ENCODE measurements at regions not wholly inside any gene's neighbourhood (a gene's known extent, or its start where the extent isn't known, plus 50 kb on each side); places are given as distances from the start of the nearest gene placed in this dataset.

DNA sequence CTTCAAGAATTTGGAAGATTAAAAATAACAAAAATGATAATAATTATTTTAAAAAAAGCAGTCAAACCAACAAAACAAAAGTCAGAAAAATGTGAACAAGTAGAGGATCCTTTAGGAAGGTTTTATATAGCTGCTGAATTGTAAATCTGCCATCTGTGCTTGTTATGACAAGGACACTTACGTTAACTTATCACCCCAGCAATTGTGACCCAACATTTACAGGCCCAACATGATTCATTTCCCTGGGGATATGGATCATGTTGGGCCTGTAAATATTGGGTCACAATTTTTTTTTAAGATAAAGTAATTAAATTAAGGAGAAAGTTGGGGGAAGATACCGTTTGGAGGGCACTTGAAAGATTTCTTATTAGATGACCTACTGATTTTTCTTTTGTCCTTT, 261.4 kb upstream of the HABP2 start:
- no peak for DNase-seq (ENCODE audit: low read depth in 2 of 2)

DNA sequence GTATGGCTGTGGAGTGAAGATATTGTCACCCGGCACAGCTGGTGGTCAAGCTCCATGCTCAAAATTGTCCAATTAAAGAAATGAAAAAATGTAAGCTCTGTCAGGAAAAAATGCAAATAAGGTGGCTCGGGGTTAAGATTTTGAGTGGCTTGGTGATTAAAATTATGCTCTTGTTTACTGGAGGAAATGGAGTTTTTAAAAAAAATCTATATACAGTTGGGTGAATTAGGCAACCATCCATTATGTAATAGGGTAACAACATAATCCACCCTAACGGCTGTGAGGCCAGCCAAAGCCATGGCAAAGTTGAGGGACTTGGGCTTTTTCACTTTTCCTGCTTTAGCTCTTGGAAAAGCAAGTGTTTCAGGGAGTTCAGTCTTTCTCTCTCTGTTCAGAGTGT, 260.8 kb upstream of the HABP2 start:
- DNase-seq (ENCODE audit: low read depth in 2 of 2): no peak

DNA sequence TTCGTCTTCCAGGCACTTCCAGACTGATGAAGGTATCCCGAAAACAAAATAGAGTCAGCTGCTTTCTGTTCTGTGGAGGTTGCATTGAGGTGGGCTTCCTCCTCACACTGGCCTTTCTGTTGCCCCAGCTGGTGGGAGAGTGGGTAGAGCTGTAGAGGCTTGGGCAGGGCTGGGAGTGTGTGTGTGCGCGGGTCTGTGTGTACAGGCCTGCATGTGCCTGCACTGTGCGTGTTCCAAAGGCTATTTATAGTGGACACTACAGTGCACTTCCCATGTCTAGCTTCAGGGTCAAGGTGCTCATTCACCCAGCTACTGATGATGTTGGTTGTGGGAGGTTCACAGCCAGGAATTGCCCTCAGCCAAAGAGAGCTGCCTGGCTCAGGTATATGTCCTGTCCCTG, 260.1 kb upstream of the HABP2 start:
- no peak for DNase-seq (ENCODE audit: low read depth in 2 of 2)

DNA sequence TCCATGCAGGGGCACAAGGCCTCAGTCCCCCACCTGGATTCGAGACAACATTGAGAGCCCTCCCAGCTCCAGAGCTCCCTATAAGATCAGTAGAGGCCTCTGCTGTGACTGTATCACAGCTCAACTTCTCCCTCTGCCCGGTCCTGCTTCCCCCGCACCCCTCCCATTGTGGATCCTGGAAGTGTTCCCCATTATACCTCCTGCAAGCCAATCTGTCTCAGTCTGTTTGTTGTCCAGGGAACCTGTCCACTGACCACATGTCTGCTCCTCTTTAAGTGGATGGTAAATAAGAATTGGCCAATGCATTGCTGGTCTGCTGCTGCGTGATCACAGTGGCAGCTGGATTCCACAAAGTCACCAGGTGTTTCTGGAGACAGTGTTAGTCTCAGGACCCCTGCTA, 259.7 kb upstream of the HABP2 start:
- no peak for DNase-seq (ENCODE audit: low read depth in 2 of 2)

DNA sequence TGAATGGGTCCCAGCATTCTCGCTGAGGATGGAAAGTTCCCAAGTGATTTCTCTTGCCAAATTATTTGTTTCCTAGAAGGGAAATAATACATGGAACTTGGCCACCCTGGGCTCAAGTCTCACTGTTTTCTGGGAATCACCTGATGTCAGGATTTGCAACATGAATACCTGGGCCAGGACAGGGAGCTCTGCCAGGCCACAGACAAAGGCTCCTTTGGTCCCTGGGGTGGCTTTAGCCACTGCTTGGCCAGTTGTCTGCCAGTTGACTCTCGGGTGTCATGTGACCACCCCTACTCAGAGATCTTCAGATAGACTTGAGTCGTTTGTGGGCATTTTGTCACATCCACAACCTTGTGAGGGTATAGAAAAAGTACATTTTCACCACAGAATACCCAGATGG, 258.0 kb upstream of the HABP2 start:
- no peak for DNase-seq (ENCODE audit: low read depth in 2 of 2)

DNA sequence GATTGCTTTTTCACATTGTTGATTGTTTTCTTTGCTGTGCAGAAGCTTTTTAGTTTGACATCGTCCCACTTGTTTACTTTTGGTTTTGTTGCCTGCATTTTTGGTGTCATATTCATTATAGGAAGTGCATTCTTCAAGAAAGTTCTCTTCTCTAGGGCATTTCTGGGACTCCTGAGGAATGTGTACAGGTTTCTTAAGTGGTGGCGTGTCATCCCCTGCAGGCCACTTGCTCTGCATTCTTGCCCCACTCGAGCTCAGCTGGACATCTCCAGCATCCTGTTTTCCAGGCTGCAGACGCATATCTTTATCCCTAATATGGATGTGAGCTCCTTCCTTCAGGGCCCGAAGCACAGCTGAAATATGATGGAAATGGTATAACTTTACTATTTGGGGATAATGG, 255.6 kb upstream of the HABP2 start:
- no peak for DNase-seq (ENCODE audit: low read depth in 2 of 2)

DNA sequence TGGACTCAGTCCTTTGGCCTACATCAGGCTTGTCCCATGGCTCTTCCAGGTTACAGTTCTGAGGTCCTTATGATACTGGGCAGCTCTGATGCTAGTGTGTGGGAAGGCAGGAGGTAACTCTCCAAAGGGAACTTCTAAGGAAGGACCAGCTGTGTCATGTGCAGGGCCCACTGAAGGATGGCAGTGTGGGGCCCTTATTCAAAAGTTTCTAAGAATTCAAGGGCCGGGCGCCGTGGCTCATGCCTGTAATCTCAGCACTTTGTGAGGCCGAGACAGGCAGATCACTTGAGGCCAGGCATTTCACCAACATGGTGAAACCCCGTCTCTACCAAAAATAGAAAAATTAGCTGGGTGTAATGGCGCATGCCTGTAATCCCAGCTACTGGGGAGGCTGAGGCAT, 254.2 kb upstream of the HABP2 start:
- DNase-seq (ENCODE audit: low read depth in 2 of 2): no peak

DNA sequence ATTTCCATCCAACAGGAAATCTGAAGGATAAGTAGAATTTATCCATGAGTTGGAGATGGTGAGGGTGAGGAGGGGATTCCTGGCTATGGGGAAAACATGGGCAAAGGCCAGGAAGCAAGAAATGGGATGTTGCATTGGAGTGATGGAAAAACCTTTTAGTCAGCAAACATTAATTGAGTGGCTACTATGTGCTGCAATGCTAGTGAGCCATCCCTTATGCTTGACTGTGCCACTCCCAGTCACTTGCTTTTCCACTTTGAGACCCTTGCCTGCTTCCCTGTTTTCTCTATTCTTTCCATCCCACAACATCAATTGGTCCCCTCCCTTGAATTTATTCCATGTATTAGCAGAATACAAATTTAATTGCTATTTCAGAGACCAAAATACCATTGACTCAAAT, 252.7 kb upstream of the HABP2 start:
- DNase-seq (ENCODE audit: low read depth in 2 of 2): no peak

DNA sequence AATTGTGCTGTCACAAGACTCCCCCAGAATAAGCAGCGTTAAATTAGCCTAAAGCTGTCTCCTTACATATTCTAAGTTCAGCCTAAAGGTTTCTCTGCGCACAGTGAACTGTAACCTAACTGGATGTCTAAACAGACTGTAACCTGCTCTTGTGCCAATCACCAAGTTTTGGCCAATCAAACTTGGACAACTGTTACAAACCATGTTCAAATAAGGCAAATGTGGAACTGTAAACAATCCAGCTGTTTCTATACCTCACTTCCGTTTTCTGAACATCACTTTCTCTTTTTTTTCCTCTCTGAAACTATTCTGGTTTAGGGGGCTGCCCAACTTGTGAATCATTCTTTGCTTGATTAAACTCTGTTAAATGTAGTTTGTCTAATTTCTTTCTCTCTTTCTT, 252.2 kb upstream of the HABP2 start:
- no peak for DNase-seq (ENCODE audit: low read depth in 2 of 2)

DNA sequence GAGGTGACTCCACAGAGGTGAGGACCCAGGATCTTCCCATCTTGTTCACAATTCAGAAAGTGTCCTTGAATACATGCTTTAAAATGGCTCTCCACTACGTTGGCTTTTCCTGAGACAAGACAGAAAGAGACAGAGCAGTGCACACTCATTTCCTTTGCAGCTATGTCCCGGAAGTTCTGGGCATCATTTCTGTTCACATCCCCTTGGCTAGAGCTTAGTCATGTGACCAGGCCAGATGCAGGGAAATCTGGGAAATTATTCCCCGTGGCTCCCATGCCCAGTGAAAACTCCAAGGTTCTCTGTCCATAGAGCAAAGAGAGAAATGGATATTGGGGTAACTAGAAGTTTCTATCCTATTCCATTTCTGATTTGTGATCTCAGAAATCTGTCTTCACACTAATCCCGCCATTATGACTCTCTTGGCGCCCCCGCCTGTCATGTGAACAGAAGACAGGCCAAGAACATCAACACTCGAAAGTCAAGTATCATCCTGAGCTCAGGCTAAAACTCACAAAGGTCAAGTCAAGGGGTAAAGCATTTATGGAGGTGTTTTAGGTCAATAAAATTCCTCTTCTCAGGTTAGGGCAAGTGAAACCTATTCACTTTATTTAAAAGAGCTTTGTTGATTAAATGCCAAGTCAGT, 251.4 kb upstream of the HABP2 start:
- no peak for DNase-seq (ENCODE audit: low read depth in 2 of 2)

DNA sequence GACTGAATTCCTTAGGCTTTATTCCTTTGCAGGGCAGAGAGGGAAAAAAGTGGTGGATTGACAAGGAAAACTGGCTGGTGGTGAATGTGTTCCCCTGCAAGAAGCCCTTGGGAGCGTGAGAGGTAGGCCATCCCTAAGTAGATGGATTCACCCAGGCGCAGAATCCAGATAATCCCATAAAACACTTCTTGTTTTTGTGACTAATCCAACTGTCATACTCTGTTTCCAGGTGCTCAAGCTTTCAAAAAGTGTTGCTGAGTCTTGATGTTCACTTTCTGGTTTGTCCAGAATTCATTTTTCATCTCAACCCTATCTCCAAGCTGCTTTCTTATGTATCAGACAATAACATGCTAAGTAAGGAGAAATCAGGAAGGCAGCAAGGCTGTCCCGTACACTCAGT, 250.8 kb upstream of the HABP2 start:
- no peak for DNase-seq (ENCODE audit: low read depth in 2 of 2)

DNA sequence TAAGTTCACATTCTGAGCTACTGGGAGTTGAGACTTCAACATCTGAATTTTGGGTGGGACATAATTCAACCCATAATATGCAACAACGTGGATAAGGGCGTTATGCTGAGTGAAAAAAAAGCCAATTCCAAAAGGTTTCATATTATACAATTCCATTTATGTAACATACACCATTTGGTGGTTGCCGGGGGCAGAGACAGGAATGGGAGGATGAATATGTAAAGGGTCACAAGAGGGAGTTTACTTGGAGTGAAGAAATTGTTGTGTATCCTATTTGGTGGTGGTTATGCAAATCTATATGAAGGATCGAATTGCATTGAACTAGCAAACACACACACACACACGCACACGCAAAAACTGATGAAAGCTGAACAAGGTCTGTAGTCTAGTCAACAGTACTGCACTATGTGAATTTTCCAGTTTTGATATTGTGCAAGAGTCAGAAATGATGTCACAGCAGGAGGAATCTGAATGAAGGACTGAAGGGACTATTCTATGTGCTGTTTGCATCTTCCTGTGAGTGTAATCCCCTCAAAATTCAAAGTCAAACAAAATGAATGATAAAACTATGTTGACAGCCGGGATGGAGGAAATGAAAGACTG, 249.2 kb upstream of the HABP2 start:
- DNase-seq (ENCODE audit: low read depth in 2 of 2): no peak

DNA sequence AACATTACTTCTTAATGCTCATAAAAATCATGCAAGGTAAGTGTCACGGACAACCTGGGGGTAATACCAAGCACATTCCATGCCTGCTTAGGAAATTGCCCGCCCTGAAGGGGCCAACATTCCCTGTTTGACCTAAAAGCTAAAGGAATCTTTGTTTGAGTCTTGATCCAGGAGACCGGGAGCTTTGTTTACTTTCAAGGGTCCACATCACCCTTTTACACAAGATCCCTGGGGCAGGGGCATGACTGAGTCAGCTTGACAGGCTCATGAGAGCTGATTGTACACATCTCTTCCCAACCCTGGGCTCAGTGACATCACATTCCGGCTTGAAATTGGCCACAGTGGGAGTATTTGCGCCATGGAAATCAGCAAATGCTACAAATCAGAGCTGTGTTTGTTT, 248.1 kb upstream of the HABP2 start:
- no peak for DNase-seq (ENCODE audit: low read depth in 2 of 2)

DNA sequence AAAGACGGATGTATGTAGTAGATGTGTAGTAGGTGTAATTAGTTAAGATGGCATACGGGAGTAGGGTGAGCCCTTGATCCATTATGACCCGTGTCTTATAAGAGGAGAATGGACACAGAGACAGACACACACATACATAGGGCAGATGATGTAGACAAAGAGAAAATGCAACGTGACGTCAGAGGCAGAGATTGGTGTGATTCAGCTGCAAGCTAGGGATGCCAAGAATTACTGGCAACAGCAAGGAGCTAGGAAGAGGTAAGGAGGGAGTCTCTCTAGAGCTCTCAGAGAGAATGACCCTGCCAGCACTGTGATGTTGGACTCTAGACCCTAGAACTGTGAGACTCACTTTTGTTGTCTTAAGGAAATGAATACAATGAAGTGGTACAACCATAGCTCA, 247.0 kb upstream of the HABP2 start:
- DNase-seq (ENCODE audit: low read depth in 2 of 2): no peak

DNA sequence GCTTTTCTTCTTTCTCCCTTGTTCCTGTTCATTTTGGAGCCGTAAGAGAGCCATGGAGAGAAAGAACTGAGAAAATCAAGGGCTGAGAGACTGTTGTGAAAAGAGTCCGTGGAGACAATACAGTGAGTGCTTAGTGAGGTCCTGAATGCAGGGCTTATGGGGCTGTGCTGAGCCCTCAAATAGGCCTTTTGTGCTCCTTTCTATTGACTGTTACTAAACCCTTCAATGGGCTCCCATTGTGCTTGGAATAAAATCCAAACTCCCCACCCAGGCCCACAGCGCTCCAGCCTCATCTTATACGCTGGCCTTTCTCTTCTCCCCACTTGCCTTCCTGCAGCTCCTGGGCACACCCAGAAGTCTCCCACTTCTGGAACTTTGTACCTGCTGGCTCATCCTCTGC, 243.1 kb upstream of the HABP2 start:
- no peak for DNase-seq (ENCODE audit: low read depth in 2 of 2)

DNA sequence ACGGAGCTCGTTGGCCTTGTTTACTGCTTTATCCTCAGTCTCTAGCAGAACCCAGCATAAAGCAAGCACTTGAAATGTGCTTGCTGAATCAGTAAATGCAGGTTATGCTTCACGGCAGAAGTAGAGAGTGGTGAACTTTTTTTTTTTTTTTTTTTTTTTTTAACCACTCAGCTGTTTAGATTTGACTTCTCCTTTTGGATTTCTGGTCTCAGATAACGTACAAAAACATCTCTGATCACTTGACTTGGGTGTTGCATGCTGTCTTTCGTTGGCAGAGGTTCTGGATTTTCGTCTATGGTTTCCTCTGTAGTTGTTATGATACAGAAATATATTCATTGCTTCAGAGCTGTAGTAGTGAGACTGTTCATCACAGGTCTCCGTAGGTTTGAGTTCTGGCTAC, 242.5 kb upstream of the HABP2 start:
- DNase-seq (ENCODE audit: low read depth in 2 of 2): no peak

DNA sequence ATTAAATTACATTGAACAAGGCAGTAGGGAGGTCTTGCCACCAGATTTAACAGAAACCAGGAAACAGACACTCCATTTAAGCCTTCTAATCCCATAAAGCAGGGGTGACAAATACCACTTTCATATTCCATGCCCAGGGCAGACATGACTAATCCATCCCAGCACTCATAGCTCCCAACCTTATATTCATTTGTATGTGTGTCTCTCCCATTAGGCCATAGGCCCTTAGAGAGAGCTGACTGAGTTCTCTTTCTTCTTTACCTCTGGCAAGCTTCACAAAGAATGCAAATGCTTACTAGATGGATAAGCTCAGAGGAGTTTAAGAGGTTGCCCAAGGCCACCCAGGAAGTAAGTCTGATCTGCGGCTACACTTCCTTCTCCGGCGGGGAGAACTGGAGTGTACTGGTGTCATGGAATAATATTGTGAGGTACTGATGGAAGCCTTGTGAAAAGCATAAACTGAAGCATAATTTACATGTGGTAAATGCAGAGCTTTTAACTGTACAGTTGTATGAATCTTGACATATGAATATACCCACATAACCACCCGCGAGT, 239.7 kb upstream of the HABP2 start:
- no peak for DNase-seq (ENCODE audit: low read depth in 2 of 2)

DNA sequence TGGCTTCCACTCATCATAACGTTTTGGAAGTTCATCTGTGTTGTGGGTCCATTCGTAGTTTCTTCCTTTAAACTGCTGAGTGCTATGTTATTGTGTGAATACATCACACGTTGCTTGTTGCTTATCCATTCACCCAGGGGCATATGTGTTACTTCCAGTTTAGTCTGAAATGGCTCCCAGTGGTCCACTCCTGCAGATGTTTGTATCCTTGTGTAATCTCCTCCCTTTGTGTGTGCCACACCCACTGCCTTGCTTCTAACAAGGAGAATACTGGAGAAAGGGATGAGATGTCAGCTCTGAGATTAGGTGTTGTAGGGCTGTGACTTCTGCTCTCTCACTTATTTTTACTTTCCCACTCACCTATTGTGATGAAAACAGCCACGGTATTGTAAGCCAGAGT, 239.1 kb upstream of the HABP2 start:
- DNase-seq (ENCODE audit: low read depth in 2 of 2): no peak

DNA sequence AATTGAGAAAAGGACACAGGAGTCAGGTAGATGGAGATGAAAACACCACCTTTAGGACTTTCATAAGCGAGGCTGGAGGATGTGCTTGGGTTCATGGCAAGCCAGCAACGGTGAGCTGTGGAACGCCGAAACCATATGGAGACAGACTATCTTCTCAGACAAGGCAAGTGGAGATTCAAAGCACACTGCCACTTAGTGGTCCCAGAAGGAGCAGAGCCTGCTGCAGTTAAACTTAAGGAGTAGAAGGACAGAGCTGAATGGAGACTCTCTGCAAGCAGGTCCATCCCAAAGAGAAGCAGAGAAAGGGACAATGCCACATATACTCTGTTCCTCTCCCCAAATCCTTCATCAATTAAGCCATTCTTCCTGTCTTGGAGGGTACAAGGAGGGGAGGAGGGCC, 236.3 kb upstream of the HABP2 start:
- no peak for DNase-seq (ENCODE audit: low read depth in 2 of 2)

DNA sequence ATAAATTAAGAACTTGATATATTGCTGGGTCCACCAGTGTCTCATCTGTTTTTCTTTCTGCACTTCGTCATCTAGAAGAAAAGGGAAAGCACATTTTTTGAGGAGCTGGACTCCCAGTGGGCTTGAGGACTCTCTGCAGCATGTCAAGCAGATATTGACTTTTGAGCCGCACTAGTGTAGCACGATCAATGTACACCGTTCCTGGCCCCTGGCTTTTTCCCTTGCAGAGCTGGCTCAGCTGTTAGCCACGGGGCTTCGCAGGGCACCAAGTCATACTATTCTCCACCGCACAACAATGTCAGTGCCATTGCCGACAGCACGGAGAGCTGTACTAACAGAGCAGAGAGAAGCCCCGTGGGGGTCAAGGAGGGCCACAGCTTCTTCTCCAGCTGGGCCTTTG, 235.4 kb upstream of the HABP2 start:
- no peak for DNase-seq (ENCODE audit: low read depth in 2 of 2)

DNA sequence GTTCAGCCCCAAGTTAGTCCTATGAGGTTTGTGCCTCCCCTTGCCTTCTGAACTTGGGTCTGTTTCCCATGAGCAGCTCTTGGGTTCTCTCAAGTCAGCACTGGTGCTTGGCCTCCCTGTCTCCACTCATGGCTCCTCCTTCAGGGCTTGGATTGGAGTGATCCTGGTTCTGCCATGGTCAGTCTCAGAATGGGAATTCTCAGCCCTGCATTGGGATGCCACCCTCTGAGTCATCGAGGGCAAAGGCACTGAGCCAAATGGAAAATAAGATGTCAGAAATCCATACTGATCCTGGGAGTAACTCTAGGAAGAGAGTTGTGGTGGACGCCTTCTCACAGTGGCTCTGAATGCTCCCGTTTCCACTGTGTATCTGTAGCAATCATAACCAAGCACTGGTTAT, 233.4 kb upstream of the HABP2 start:
- DNase-seq (ENCODE audit: low read depth in 2 of 2): no peak

DNA sequence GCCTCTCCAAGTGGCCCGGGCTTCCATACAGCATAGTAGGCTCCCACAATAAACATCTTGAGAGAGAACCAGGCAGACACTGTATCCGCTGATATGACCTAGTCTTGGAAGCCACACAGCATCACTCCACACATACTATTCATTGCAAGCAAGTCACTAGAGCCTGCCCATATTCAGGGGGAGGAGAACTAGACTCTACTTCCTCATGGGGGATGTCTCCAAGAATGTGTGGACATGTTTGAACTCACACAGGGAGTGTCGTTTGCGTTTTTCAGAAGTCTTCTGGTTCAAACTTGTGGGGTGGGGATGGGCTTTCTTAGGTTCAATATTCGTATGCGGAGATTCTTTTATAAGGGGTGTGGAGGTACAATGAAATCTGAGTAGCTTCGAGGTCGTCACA, 232.6 kb upstream of the HABP2 start:
- DNase-seq (ENCODE audit: low read depth in 2 of 2): no peak

DNA sequence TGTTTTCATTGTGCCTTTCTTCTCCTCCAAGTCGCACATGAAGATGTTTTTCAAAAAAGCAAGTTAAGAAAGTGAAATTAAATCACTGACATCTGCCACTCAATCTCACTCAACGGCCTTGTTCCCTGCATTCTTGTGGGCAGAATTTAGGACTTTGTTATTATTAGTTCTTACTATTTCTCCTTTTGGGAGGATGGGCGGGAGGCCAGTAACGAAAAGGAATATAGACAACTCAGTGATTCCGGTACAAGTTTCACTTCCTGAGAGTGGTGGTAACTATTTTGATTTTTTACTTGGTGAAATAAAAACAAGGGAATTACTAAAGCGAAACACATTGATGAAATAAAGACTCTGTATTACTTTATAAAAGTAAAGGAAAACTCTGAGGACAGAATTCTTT, 231.9 kb upstream of the HABP2 start:
- no peak for DNase-seq (ENCODE audit: low read depth in 2 of 2)

DNA sequence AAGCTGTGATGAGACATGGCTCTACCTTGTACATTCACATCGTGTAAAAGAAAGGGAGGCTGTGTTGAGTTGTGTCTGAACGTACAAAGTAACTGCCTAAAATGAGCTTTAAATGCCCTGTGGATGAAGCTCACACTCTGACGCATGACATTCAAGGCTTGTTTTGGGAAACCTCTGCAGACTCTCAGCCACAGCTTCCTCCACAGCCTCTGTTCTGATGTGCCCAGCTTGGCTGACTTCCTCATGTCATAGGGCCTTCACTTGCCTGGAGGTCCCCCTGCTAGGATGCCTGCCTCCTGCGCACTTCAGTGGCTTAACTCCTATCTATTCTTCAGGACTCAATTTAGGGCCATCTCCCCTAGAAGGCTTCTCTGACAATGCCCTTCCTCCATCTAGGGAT, 230.0 kb upstream of the HABP2 start:
- DNase-seq (ENCODE audit: low read depth in 2 of 2): no peak
